HG02642 (cell line): ENCODE measurements at regions not wholly inside any gene's neighbourhood (a gene's known extent, or its start where the extent isn't known, plus 50 kb on each side); places are given as distances from the start of the nearest gene placed in this dataset.
"Not testable (repeated sequence)": the region's sequence is repeated elsewhere in the genome, so short reads cannot be mapped to it uniquely, and the experiment has no call there.

Source experiments
- ATAC-seq: cut with Tn5 transposase; IDR thresholded peaks from one replicate; pipeline ENCODE4 v1.9.1; 2021; ENCODE audit warnings: mild to moderate bottlenecking; ENCODE audit not compliant: unreplicated experiment, poor library complexity

GRCh38 chr10:30736685-30737232 lies 107.2 kb upstream of the LYZL2 start:
- ATAC-seq, result peak; percentile 72

GRCh38 chr10:30734901-30735300 lies 105.3 kb upstream of the LYZL2 start:
- no peak for ATAC-seq

DNA sequence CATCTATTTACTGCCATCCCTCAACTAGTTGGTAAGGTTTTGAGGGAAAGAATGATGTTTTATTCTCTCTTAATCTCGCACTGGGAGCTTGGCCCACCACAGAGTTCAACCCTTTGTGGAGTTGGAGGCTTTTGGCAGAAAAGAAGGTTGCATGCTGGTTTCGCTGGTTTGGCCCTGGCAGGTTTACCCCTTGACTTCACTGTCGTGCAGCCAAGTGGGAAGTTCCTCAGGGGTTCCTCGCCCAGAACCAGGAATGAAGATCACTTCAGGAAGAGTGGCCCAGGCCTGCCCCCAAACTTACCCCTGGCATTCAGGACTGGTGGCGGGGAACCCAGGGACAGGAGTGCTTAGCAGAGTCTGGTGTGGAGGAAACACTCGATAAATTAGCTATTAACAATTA lies 103.1 kb upstream of the LYZL2 start:
- no peak for ATAC-seq

DNA sequence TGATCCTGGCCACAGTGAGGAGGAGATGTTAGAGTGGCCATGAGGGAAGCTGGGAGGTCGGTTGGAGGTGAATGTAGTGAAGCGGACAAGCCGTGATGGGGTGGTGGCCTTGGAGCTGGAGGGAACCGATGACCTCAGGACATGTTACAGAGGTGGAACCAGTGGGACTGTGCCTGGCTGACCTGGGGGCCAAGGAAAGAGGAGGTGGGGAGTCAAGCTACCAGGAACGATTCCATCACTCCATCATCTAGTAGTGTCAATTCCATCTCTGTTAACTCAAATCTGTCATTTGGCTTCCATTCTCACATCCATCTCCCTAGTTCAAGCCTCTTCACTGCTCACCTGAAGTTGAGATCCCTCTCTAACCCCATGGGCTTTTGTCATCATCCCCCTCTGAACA lies 102.4 kb upstream of the LYZL2 start:
- no peak for ATAC-seq

DNA sequence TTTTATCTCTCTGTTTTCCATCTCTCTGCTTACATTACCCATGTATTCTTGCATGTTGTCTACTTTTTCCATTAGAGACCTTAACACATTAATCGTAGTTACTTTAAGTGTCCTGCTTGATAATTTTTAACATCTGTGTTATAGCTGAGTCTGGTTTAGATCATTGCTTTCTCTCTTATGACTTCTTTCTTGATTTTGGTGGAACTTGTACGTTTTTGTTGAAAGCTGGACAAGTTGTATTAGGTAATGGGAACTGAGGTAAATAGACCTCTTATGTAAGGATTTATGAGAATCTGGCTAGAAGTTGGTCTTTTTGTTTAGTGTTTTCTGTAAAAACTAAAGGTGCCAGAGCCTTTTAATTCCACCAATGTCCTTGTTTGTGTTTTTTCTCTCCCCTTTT lies 100.8 kb upstream of the LYZL2 start:
- ATAC-seq, result no peak

GRCh38 chr10:30728766-30729165 lies 99.2 kb upstream of the LYZL2 start:
- ATAC-seq, result no peak

DNA sequence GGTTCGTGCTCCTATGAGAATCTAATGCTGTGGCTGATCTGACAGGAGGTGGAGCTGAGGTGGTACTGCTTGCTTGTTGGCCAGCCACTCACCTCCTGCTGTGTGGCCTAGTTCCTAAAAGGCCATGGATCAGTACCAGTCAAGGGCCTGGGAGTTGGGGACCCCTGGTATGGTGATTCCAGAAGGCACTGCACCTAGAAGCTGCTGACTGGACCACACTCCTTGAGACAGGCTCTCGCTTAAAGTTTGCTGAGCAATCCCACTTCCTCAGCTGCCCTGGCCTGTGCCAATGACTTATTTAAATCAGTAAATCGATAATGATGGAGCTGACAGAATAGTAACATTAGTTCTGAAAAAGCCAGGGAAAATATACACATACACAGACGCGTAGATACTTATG lies 98.6 kb upstream of the LYZL2 start:
- ATAC-seq, result no peak

DNA sequence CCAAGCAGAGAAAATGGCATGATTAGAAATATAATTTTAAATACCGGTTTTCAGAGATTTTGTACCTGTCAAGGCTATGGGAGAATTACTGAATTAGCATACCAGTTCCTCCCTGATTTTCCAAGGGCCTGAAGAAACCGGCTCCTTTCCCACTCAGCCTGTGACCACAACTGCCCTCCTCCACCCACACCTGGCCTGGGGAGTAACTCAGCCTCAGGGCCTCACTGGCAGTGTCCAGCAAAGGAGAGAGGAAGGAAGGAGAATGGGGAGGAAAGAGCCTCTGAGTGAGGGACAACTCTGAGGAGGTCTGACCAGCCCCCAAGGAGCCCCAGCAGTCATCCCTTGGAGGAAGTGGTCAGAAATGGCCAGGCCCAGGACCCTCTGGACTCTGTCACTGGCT lies 98.0 kb upstream of the LYZL2 start:
- no peak for ATAC-seq

GRCh38 chr10:30726783-30727414 lies 97.3 kb upstream of the LYZL2 start:
- peak; percentile 94 for ATAC-seq

DNA sequence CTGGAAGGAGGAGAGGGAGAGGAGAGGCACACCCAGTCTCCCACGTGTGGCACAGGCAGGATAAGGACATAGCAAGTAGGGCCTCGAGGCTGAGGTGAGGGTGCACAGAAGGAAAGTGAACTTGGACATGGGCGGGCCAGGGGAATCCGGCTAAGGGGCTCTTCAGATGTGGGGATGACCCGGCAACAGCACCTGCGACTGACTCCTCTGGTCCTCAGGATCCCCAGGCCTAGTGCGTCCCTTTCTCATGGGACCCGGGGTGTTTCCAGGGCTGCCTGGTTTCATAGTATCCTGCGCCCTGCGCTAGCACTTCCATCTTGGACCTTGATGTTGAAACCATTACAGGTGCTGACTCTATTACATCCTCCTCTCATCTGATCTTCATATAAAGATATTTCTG lies 96.1 kb upstream of the LYZL2 start:
- ATAC-seq, result no peak

- no peak for ATAC-seq
Measured at GRCh38 chr10:30724296-30724695, 94.7 kb upstream of the LYZL2 start.

DNA sequence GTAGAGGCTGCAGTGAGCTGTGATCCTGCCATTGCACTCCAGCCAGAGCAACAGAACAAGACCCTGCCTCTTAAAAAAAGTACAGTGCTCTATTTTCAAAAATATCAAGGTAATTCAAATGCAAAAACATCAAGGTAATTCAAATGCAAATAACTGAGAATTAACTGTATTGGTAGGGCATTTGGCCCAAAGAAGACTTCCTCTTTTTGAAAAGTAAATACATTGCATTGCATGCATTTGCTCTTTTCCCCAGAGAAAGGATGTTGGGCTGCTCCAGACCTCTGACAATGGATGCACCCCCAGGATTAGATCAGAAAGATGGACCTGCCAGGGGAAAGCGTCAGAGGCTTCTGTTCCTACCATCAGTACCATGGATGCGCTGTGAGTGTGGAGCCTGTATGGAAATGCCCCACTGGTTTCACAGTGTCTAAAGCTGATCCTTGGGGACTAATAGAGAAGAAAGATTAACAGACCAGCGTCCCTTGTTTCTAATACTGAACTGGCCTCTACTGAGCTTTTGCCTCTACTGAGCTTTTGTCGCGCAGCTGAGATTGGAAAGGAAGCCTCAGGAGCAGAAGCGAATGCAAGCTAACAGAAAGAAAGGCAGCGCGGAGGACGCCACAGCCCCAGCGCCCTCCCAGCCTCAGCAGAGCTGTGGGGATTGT lies 93.5 kb upstream of the LYZL2 start:
- ATAC-seq, result no peak

DNA sequence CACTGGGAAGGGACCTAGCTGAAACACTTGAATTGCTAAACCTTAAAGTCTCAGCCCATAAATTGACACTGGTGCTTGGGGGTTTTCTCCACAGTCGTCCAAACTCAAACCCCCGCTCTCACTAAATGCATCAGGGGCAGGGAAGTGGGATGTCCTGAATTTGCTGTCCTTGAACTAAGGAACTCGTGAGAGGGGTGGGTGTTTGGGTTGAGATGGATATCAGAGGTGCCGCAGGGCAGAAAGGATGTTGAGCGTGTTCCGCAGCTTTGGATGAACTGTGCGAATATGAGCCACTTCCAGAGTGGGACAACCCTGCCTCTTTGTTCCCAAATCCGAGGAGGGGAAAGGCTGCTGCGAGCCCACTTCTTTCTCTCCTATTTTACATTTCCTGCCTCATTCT lies 90.3 kb upstream of the LYZL2 start:
- no peak for ATAC-seq

GRCh38 chr10:30709700-30710358 lies 80.3 kb upstream of the LYZL2 start:
- no peak for ATAC-seq

- no peak for ATAC-seq
Measured at GRCh38 chr10:30709229-30709628, 79.7 kb upstream of the LYZL2 start.

GRCh38 chr10:30708234-30708633 lies 78.7 kb upstream of the LYZL2 start:
- ATAC-seq, result no peak

GRCh38 chr10:30706189-30706588 lies 76.6 kb upstream of the LYZL2 start:
- not testable (repeated sequence) for ATAC-seq

- peak; percentile 20 for ATAC-seq
Measured at GRCh38 chr10:30705625-30706149, 76.1 kb upstream of the LYZL2 start.

GRCh38 chr10:30705101-30705624 lies 75.6 kb upstream of the LYZL2 start:
- ATAC-seq, result peak; percentile 60

GRCh38 chr10:30704601-30705100 lies 75.1 kb upstream of the LYZL2 start:
- peak; percentile 4 for ATAC-seq
